HG03432 (cell line): ENCODE measurements at regions not wholly inside any gene's neighbourhood (a gene's known extent, or its start where the extent isn't known, plus 50 kb on each side); places are given as distances from the start of the nearest gene placed in this dataset.

ENCODE experiments used
- ATAC-seq: cut with Tn5 transposase; IDR thresholded peaks from one replicate; pipeline ENCODE4 v1.9.1; 2021; ENCODE audit warnings: mild to moderate bottlenecking, moderate library complexity; ENCODE audit not compliant: unreplicated experiment

GRCh38 chr11:112507281-112507680, 246.6 kb upstream of the PLET1 start:
- ATAC-seq, result no peak

GRCh38 chr11:112508750-112509149, 248.1 kb upstream of the PLET1 start:
- ATAC-seq, result no peak

- ATAC-seq, result no peak
Observed at GRCh38 chr11:112509300-112509699, 248.6 kb upstream of the PLET1 start.

DNA sequence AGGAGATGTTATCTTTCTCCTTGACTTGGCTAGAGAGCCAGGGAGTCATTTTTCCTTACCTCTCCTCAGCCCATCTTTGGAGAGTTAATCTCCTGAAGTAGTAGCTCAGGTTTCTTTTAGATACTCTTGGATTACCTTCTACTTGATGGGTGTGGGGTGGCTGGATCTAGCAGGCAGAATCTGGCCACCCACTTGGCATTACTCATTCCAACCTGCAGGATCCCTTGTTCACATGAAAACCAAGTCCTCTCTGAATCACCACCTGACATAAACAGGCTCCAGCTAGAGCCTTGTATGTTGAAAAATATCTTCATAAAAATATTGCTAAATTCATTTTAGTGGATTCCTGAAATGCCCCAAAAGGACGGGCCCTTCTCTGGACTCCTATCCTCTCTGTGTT, 250.6 kb upstream of the PLET1 start:
- ATAC-seq, result no peak

DNA sequence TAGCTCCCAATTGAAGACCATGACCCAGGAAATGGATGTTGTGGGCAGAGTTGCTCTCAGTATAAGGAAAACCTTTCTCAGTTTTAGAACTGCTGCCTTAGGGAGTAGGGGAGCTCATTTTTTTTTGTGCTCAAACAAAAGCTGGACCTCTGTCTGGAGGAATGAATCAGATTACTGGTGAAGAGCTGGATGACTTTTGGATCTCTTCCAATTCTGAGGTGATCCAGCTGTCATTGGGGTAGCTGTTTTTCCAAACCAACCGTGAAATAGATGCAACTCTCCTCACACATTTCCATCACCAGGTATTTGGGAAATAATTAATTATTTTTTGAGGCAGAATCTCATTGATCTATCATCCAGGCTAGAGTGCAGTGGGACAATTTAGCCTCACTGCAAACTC, 251.3 kb upstream of the PLET1 start:
- ATAC-seq, result no peak

DNA sequence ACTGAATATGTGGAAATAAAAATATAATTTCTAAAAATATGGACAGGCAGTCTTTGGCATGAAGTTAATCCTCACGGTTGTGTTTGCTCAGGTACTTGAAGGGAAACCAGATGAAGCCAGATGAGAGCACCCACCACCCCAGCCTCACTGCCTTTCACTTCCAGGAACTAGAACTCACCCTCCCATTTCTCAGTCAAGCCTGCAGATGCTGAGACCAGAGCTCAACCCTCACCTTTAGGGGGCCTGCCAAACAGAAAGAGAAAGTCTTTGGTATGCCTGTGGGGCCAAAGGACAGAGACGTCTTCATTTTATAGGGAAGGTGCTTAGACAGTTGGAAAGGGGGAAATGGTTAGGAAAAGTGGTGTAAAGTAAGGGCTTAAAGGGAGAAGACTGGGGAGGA, 252.8 kb upstream of the PLET1 start:
- no peak for ATAC-seq

DNA sequence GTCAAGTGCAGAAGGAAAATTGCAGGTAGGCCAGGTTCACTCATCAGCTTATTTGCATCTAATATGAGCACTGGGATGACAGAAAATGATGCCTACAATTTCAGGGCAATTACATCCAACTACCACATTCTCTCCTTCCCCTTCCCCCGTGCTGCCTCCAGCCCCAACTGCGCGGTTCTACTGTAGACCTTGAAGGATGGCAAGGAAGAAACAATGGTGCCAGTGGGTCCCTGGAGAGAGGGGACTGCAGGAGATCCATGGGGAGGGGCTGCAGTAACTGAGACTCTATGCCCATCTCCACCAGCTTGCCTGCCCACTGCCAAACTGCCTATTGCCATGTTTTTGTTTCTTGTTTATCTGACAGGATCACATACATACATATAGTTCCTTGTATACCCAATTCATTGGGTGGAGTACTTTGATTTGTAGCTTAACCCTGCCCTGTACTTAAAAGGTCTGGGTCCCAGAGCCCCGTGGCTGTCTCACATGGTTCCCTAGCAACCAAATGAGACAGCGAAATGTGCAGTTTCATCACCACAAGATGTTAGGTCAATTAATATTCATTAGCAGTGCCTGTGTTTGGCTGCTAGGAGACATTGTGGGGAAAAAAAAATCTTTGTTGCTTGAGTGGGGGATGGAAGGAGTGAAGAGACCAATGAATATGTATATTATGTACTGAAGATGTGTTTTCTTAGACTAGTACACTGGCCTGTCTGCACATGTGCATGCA, 253.5 kb upstream of the PLET1 start:
- ATAC-seq, result no peak

DNA sequence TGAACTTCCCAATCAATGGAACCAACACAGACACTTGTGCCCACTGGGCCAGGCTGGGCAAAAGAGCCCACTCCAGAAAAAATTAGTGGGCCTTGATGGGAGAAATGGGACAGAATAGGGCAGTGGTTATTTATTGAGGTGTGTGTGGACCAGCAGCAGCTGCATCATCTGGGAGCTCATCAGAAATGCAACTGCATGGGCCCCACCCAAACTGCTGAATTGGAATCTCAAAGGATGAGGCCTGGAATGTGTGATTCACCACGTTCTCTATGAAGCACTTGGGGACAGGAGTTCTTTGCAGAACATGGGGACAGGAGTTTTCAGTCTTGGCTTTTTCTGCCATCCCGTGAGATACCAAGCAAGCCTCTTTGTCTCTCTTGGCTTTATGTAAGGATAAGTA, 255.6 kb upstream of the PLET1 start:
- ATAC-seq, result no peak

- no peak for ATAC-seq
Observed at GRCh38 chr11:112516755-112517154, 256.1 kb upstream of the PLET1 start.

- ATAC-seq, result no peak
Observed at GRCh38 chr11:112518371-112518770, 257.7 kb upstream of the PLET1 start.

- no peak for ATAC-seq
Observed at GRCh38 chr11:112519751-112520150, 259.1 kb upstream of the PLET1 start.

GRCh38 chr11:112520354-112520753, 259.7 kb upstream of the PLET1 start:
- no peak for ATAC-seq

GRCh38 chr11:112522536-112522935, 261.9 kb upstream of the PLET1 start:
- ATAC-seq, result no peak

- no peak for ATAC-seq
Observed at GRCh38 chr11:112523031-112523430, 262.4 kb upstream of the PLET1 start.

- no peak for ATAC-seq
Observed at GRCh38 chr11:112523477-112523876, 262.8 kb upstream of the PLET1 start.

GRCh38 chr11:112523951-112524350, 263.3 kb upstream of the PLET1 start:
- no peak for ATAC-seq

GRCh38 chr11:112524798-112525197, 264.1 kb upstream of the PLET1 start:
- ATAC-seq, result no peak

DNA sequence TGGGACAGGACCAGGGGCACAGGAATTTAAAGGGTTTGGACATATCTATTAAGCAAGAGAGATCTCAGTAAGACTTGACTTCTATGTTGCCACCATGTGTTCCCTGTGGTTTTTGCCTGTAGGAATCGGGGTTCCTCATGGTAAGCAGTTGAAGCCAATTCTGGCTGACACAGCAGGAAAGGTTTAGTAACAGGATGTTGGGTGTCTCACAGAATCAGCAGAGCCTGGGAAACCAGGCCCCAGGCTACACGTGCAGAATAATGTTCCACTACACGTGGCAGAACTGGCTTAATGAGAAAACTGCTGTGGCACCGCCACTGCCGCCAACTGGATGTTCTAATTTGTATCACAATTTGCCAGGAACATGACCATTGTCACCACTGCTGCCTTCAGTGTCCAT, 264.6 kb upstream of the PLET1 start:
- no peak for ATAC-seq

GRCh38 chr11:112525844-112526590, 265.4 kb upstream of the PLET1 start:
- no peak for ATAC-seq

- peak; percentile 44 for ATAC-seq
Observed at GRCh38 chr11:112526699-112527416, 266.2 kb upstream of the PLET1 start.

DNA sequence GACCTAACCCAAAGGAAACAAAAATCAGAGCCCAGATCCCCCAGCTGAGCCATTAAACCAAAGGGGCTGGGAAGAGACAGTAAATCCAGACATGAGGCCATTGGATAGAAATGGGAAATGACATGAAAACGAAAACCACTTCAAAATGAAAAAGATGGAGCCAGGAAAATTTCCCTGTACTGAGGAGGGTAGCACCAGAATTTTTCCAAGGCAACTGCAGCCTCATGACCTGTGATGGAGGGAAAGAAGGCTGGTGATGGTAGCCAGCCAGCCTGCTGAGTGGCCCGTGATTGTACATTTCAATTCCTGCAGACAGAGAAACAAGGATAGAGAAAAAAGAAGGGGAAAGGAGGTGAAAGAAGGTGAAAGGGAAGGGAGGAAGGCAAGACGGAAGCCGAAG, 268.4 kb upstream of the PLET1 start:
- ATAC-seq, result no peak

- ATAC-seq, result no peak
Observed at GRCh38 chr11:112532506-112532905, 271.8 kb upstream of the PLET1 start.
